Ovary (tissue), 3 donors: ENCODE measurements at regions not wholly inside any gene's neighbourhood (a gene's known extent, or its start where the extent isn't known, plus 50 kb on each side); places are given as distances from the start of the nearest gene placed in this dataset.

Experiments
- CTCF ChIP-seq, 3 donors: fragments of 450-650 bp in 2 of 3; fragments of 200-600 bp in 1 of 3; IDR thresholded peaks; one replicate each; pipeline versions ENCODE4 v1.5.1 to v1.8.0; 2016 to 2022; ENCODE audit warnings: antibody characterized with exemption in 3 of 3, mild to moderate bottlenecking in 1 of 3
- EP300 ChIP-seq: sonication (generic); formaldehyde crosslinking; IDR thresholded peaks from one replicate; pipeline ENCODE4 v1.6.1; 2017; ENCODE audit warnings: antibody characterized with exemption
- POLR2A ChIP-seq: fragments of 450-650 bp; IDR thresholded peaks from one replicate; pipeline ENCODE4 v1.6.1; 2017; ENCODE audit warnings: antibody characterized with exemption, mild to moderate bottlenecking, moderate library complexity
- donor health status: DM: no; HTN: no; CAD: no.

GRCh38 chr1:222065234-222065633 lies 323.3 kb upstream of the DUSP10 start:
- TF ChIP-seq CTCF (IDR thresholded peaks at IDR 0.05) (no peak), POLR2A (no peak), EP300 (no peak)
